ENCODE measurements at regions not wholly inside any gene's neighbourhood (a gene's known extent, or its start where the extent isn't known, plus 50 kb on each side); places are given as distances from the start of the nearest gene placed in this dataset.

GRCh38 chr20:21956591-21956990, 251.1 kb downstream of the PAX1 start:
- DNase-seq (ENCODE audit: low read depth): no peak

GRCh38 chr20:21947406-21947805, 241.9 kb downstream of the PAX1 start:
- DNase-seq (ENCODE audit: low read depth): no peak

- no peak for DNase-seq (ENCODE audit: low read depth)
Measured at GRCh38 chr20:21944227-21944626, 238.8 kb downstream of the PAX1 start.

GRCh38 chr20:21941941-21942805, 236.7 kb downstream of the PAX1 start:
- no peak for DNase-seq (ENCODE audit: low read depth)

- no peak for DNase-seq (ENCODE audit: low read depth)
Measured at GRCh38 chr20:21936720-21937380, 231.4 kb downstream of the PAX1 start.

GRCh38 chr20:21936261-21936660, 230.8 kb downstream of the PAX1 start:
- no peak for DNase-seq (ENCODE audit: low read depth)

GRCh38 chr20:21933526-21933925, 228.1 kb downstream of the PAX1 start:
- no peak for DNase-seq (ENCODE audit: low read depth)

- no peak for DNase-seq (ENCODE audit: low read depth)
Measured at GRCh38 chr20:21921251-21921650, 215.8 kb downstream of the PAX1 start.

GRCh38 chr20:21920211-21920610, 214.7 kb downstream of the PAX1 start:
- no peak for DNase-seq (ENCODE audit: low read depth)

- DNase-seq (ENCODE audit: low read depth): no peak
Measured at GRCh38 chr20:21918398-21918797, 212.9 kb downstream of the PAX1 start.

GRCh38 chr20:21902391-21902790, 196.9 kb downstream of the PAX1 start:
- no peak for DNase-seq (ENCODE audit: low read depth)

GRCh38 chr20:21901470-21902275, 196.2 kb downstream of the PAX1 start:
- DNase-seq (ENCODE audit: low read depth): no peak

- no peak for DNase-seq (ENCODE audit: low read depth)
Measured at GRCh38 chr20:21900431-21900830, 195.0 kb downstream of the PAX1 start.

GRCh38 chr20:21874921-21875320, 169.5 kb downstream of the PAX1 start:
- DNase-seq (ENCODE audit: low read depth): no peak

- no peak for DNase-seq (ENCODE audit: low read depth)
Measured at GRCh38 chr20:21874127-21874526, 168.7 kb downstream of the PAX1 start.

- no peak for DNase-seq (ENCODE audit: low read depth)
Measured at GRCh38 chr20:21873291-21873690, 167.8 kb downstream of the PAX1 start.

GRCh38 chr20:21867811-21868210, 162.3 kb downstream of the PAX1 start:
- no peak for DNase-seq (ENCODE audit: low read depth)

- no peak for DNase-seq (ENCODE audit: low read depth)
Measured at GRCh38 chr20:21867353-21867752, 161.9 kb downstream of the PAX1 start.

- DNase-seq (ENCODE audit: low read depth): no peak
Measured at GRCh38 chr20:21862956-21863355, 157.5 kb downstream of the PAX1 start.

GRCh38 chr20:21862259-21862946, 156.9 kb downstream of the PAX1 start:
- no peak for DNase-seq (ENCODE audit: low read depth)

- DNase-seq (ENCODE audit: low read depth): no peak
Measured at GRCh38 chr20:21840991-21841390, 135.5 kb downstream of the PAX1 start.

GRCh38 chr20:21839982-21840381, 134.5 kb downstream of the PAX1 start:
- no peak for DNase-seq (ENCODE audit: low read depth)
